Forelimb muscle (tissue), 1 donor: ENCODE measurements at regions not wholly inside any gene's neighbourhood (a gene's known extent, or its start where the extent isn't known, plus 50 kb on each side); places are given as distances from the start of the nearest gene placed in this dataset.

Experiments
- DNase-seq: peaks from one replicate; pipeline ENCODE4 v3.0.0-alpha.2; 2013; ENCODE audit warnings: low read depth

DNA sequence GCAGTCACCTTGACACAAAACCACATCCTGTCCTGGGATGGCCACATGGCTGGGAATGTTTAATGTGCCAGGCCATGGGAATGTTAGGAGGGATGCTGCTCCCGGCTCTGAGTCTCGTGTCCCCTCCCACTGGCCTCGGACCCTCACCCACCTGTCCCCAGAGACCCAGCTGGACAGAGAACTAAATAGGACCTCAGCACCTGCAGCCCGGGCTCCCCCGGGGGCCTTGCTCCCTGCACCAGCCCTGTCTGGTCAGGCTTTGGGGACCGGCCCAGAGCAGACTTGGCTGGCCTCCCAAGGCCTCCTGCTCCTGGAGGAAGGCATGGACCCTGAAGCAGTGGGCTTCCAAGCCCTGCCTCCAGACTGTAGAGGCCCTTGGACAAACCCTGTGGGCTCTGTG lies 100.0 kb upstream of the IQSEC1 start:
- no peak for DNase-seq

DNA sequence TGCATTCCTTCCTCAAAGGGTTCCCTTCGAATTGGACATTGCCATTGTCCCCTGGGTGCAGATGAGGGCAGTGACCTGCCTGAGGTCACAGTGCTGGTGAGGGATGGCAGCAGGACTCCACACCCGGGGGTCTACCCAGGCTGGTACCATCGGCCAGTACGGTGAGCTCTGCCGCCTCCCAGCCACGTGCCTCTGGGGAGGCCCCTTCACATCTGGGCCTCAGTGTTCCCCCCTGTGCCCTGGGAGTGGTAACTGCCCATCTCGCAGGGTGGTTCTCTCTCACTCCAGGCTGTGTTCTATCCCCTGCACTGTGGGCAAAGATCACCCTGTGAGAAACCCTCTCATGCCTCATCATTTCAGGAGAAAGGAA lies 99.4 kb upstream of the IQSEC1 start:
- no peak for DNase-seq

GRCh38 chr3:13171704-13172643 lies 98.7 kb upstream of the IQSEC1 start:
- DNase-seq, result no peak

DNA sequence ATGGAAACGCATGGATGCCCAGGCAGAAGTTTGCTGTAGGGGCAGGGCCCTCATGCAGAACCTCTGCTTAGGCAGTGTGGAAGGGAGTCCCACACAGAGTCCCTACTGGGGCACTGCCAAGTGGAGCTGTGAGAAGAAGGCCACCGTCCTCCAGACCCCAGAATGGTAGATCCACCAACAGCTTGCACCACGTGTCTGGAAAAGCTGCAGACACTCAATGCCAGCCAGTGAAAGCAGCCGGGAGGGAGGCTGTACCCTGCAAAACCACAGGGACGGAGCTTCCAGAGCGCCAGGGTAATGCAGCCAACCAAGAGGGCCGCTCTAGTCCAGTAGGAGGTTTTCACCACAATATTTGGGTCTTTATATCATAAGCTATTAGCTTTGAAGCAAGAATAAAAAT lies 97.1 kb upstream of the IQSEC1 start:
- no peak for DNase-seq

DNA sequence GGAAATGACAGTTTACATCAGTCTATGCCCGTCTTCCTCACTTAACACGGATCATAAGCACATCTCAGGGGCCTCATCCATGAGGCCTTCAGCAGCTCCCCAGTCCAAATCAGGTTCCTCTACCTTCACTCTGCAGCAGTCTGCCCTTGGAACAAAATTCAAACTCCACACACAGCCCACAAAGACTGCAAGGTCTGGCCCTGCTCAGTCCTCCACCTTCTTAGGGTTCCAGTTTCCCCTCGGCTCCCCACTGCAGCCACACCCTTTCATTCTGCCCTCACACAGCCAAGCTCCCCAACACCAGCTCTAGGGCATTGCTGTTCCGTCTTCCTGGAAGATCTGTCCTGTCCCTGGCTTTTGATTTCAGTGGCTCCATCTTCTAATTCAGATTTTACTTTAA lies 95.2 kb upstream of the IQSEC1 start:
- no peak for DNase-seq

- no peak for DNase-seq
Measured at GRCh38 chr3:13167829-13168228, 94.6 kb upstream of the IQSEC1 start.

DNA sequence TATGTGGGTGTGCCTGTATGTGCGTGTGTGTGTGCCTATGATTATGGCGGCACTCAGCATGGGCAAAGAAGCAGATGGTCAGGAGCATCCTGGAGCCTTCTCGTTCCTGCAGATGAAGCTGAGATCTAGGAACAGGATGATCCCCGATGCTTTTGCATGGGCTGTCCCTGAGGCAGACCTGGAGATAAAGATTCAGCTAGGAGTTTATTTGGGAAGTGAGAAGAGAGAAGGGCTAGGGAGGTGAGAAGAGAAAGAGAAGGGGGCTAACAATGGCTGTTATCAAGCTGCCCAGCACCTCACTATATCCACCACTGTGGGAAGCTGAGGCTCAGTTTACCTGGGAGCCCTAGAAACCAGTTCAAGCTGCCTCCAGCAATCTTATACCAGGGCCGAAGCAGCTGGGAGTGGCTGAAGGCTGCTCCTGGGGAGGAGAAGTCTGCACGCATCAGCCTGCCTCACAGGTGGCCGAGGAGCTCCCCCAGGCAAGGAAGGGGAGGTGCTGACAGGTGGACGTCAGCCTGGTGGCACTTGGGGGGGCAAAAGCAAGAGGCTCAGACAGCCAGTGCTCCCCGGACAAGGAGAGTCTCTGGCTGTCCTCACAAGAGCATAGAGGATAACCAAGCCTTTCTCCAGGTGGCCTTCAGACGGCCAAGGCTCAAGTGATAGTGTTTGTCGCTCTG lies 94.0 kb upstream of the IQSEC1 start:
- no peak for DNase-seq

DNA sequence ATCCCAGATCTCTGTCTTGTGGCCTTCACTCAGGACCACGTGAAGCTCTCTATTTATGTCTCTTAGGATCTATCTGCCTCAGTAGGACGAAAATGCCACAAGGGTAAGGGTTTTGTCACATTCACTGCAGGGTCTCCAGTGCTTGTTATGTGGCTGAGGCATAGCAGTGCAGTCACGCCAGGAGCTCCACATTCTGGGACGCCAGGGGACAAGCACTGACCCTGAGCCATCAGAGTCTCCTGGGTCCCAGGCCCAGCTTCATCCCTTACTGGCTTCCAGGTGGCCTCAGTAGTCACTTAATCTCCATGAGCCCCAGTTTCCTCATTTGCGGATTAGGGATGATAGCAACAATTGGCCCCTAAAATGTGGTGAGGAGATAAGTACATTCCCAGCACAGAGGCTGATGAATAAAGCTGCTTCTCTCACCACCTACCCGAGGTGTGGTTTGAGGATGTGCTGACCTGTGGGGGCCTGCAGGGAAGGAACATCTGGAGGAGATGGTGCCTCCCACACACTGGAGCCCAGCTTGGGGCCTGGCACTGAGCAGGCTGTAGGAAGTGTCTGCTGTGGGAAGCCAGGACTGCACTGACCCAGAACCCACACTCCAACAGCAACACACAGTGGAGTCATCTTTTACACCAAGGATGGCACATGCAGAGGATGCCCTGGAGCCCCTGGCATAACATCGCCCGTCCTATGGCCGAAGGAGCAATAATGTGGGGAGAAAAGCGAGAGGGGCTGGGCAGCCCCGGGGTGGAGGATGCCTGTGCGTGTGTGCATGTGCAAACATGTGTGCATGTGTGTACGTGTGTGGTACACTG lies 93.2 kb upstream of the IQSEC1 start:
- DNase-seq, result no peak

DNA sequence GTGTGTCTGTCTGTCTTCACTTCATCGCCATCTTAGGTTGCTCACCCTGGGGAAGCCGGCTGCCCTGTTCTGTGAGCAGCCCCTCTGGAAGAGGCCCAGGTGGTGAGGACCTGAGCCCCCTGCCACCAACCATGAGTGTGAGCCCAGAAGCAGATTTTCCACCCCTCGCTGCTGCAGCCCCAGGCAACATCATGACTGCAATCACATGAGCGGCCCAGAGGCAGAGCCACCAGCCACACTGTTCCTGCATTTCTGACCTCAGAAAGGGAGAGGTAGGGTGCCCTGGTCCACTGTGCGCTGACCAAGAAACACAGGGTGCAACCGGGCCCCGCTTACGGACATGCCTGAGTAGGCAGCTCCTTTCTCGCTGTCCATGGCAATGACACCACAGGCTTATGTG lies 92.3 kb upstream of the IQSEC1 start:
- DNase-seq, result no peak

DNA sequence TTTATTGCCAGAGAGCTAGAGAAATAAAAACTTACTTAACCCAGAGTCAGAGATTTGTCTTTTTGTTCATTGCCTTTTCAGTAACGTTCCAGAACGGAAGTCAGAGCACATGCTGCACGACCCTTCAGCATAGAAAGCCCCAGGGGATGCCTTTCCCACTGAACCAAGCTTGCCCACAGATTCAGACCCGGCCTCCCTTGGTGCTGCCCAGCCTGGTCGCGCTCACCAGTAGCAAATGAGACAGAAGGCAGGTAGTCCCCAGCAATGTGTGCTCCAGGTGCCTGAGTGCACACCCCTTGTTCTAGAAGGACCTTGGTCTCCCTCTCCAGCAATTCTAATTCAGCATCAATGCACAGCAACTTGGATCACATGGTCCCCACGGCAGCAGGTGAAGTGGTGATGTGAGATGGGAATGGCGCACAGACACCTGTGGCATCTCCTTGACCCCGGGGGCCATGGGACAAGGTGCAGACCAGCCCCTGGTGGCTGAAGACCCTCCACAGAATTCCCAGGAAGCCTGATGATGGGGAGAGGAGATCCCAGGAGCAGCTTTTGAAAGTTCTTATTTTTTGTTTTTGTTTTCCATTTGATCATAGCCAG lies 91.8 kb upstream of the IQSEC1 start:
- DNase-seq, result no peak

DNA sequence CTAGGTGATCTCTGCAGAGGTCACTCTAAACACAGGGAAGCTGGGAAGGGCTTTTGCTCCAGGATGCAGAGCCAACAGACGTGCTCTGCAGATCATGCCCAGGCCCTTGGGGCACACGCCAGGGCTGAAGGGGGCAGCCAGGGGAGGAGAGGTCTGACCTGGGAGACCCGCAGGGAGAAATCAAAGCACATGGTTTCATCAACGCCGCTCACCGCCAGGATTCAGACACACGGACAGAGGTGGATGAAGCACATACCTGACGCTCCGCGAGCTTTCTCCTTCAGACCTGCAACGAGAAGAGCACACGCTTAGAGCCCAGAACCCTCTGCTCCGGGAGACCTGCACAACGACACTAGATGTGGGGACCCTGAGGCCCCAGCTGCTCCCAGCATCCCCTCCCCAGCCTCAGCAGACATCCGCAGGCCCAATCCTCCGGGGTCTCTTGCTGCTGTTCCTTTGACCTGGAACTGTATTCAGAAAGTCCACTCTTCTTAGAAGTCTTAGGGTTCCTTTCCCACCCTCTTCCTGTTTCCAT lies 90.7 kb upstream of the IQSEC1 start:
- DNase-seq, result no peak

DNA sequence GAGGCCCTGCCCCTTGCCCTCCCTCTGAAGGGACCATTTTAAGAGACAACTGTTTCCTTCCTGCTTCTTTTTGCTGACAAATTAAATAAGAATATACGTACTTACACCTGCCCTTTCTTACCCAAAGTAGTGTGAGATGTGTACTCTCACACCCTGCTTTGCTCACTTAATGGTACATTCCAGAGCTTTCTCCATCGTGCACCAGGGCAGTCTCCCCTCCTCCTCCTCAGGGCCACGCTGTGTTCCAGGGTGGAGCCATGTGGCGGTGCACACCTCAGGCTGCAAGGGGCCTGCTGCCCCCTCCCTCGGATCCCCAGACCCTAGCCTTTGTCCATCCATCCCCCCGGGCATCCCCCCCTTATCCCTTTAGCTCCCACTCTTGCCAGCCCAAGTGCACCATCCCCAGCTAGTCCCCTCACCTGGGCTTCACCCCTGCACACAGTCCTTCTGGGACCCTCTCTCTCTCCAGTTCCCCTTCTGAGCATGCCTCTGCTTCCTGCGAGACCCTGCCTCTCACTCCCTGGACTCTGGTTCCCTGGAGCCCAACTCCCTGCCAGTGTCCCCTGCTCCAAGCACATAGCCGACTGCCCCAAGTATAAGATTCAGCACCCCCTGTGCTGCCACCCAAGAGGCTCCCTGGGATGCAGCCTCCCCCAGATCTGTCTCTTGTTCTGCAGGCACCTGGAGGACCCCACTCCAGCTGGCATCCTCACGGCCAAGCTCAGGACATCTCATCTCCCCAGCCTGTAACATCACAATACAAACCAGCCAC lies 89.5 kb upstream of the IQSEC1 start:
- no peak for DNase-seq

DNA sequence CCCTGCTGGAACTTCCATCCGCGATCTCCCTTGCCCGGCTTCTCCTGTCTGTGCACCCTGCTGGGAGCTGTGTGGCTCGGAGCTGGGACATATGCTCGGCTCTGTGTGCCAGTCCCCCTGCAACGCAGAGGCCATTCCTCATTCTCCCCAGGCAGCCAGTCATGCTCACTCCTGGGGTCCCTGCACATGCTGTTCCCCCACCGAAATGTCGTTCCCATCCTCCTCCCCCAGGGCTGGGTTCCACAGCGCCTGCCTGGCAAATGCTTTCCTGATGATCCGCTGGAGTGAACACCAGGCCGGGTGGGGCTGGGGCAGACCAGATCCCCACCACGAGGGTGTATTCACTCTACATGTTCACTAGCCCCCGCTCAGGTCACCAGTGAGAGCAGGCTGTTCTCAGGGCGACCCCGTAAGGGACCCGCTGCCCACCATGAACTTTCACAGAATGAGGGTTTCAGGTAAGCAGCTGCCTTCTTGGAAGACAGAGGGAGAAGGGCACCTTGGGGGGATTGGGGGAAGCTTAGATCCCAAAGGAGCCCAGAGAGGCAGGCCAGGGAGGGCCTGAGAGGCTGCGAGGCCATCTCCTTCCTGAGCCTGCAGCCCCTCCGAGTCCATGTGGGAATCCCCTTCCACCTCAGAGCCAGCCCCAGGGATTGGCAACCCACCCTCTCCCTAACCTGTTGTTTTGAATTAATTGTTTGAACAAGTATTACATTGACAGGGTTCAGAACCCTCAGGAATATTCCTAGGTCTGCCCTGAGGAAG lies 88.7 kb upstream of the IQSEC1 start:
- DNase-seq, result no peak

DNA sequence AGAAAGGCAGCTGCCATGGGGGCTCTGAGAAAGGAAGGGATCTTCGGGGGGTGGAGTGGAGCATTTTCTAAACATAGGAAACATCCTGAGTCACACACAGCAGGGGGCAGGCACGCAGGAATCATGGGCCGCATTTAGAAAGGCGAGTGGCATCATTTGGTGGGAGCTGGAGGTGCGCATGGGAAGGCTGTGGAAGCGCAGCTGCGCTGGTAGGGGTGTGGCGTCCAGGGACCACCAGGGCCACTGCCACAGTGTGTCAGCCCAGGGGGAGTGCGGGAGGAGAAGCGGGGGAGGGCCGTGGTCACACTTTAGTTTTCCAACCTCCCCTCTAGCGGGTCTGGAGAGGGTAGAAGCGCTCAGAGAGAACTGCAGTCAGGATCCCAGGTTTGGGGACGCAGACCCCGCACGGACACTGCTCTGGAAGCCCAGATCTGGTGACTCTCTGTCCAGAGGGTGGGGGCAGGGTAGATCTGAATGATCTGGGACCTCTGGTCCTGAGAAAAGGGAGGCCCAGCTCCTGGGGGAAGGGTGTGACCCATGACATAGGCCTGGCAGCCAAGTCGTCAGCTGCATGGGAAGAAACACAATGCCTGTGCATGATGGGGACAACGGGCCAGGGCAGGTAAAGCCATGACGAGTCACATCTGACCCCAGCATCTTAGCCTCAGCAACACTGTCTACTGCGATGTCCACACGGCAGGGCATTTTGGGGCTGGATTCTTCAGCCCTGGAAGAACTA lies 88.0 kb upstream of the IQSEC1 start:
- no peak for DNase-seq

DNA sequence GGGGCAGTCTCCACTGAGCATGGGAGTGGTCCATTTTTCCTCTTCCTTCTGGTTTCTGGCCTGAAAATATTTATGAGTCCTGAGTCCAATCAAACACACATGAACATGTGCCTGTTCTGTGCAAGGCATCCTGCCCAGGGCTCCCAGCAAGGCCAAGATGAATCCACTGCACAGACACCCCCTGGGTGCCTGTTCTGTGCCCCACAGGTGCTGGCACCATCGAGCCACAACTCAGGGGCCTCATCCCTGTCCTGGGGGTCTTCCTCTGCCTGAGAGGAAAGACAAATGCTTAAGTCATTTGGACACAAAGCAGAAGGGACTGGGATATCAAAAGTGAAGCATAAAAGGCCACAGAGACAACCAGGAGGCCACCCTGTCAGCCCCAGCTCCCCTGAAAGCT lies 87.4 kb upstream of the IQSEC1 start:
- DNase-seq, result no peak

GRCh38 chr3:13159890-13160289 lies 86.7 kb upstream of the IQSEC1 start:
- DNase-seq, result no peak

- no peak for DNase-seq
Measured at GRCh38 chr3:13158871-13159270, 85.6 kb upstream of the IQSEC1 start.

DNA sequence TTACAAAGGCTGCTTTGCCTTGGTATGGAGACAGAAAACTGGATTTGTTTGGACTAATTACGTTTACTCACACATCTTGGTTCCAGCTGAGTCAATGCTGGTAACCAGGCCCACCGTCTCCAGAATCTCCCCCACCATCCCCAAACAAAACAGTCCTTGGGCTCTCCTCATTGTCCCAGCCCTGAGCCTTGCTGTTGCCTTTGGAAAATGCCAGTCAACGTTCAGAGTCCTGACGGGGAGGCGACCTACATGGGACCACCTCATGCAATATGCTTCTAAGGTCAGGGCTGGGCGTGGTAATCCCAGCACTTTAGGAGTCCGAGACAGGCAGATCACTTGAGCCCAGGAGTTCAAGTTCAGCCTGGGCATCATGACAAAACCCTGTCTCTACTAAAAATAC lies 85.2 kb upstream of the IQSEC1 start:
- DNase-seq, result no peak

DNA sequence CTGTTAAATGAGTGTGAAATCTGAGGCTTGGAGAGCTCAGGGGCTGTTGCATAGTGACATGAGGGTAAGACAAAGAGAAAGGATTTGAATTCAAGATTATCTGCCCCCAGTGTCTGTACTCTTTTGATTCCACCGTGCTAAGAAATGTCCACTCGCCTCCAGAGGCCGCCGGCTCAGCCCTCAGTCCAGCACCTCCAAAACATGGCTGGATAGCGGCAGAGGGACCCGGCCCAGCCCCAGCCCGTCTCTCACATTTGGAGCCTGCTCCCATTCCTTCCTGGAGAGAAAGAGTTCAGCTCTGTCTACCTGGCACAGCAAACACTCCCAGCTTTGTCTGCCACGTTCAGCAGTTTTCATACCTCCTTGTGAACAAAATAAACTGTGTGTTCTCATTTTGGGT lies 84.8 kb upstream of the IQSEC1 start:
- DNase-seq, result no peak
